ENCODE measurements at regions not wholly inside any gene's neighbourhood (a gene's known extent, or its start where the extent isn't known, plus 50 kb on each side); places are given as distances from the start of the nearest gene placed in this dataset.

GRCh38 chr11:71138737-71139425 lies 113.5 kb downstream of the SHANK2 start:
- Histone ChIP-seq H3K27ac (no peak overlapping the region), H3K9me3 (no peaks in the 10 kb centered on the region), H3K27me3 (no peaks in the 10 kb centered on the region), H3K4me3 (no peak overlapping the region), H3K36me3 (no peaks in the 10 kb centered on the region), H3K4me1 (peaks cover 0 to 2% of the 10 kb centered on the region in 2 donors)
- intact Hi-C loops (cut with DNase I), result no loop called here
- DNase-seq (ENCODE audit: low spot score in 2 of 2), result no peak
- no peak for TF ChIP-seq CTCF (IDR thresholded peaks at IDR 0.05)

GRCh38 chr11:71137376-71137775 lies 115.0 kb downstream of the SHANK2 start:
- Histone ChIP-seq H3K4me3 (no peak overlapping the region), H3K4me1 (peaks cover 0 to 2% of the 10 kb centered on the region in 2 donors), H3K9me3 (no peaks in the 10 kb centered on the region), H3K27me3 (no peaks in the 10 kb centered on the region), H3K36me3 (no peaks in the 10 kb centered on the region), H3K27ac (no peak overlapping the region)
- intact Hi-C loops (cut with DNase I), result no loop called here
- no peak for TF ChIP-seq CTCF (IDR thresholded peaks at IDR 0.05)
- no peak for DNase-seq (ENCODE audit: low spot score in 2 of 2)

- Histone ChIP-seq H3K27me3 (no peaks in the 10 kb centered on the region), H3K4me3 (no peak overlapping the region), H3K36me3 (no peaks in the 10 kb centered on the region), H3K27ac (no peak overlapping the region), H3K4me1 (peaks cover 0 to 2% of the 10 kb centered on the region in 2 donors), H3K9me3 (no peaks in the 10 kb centered on the region)
- no peak for DNase-seq (ENCODE audit: low spot score in 2 of 2)
- TF ChIP-seq CTCF (IDR thresholded peaks at IDR 0.05), result no peak
- intact Hi-C loops (cut with DNase I), result no loop called here
Observed at GRCh38 chr11:71136095-71136845, 116.1 kb downstream of the SHANK2 start.

GRCh38 chr11:71135112-71135511 lies 117.3 kb downstream of the SHANK2 start:
- Histone ChIP-seq H3K4me3 (no peak overlapping the region), H3K4me1 (peaks cover 0 to 2% of the 10 kb centered on the region in 2 donors), H3K9me3 (no peaks in the 10 kb centered on the region), H3K27ac (no peak overlapping the region), H3K36me3 (no peaks in the 10 kb centered on the region), H3K27me3 (no peaks in the 10 kb centered on the region)
- DNase-seq (ENCODE audit: low spot score in 2 of 2), result no peak
- TF ChIP-seq CTCF (IDR thresholded peaks at IDR 0.05), result no peak
- intact Hi-C loops (cut with DNase I), result no loop called here

- intact Hi-C loops (cut with DNase I), result no loop called here
- H3K4me3 ChIP-seq, result no peak overlapping the region
- no peak for DNase-seq (ENCODE audit: low spot score in 2 of 2)
- no peak for TF ChIP-seq CTCF (IDR thresholded peaks at IDR 0.05)
- no peaks in the 10 kb centered on the region for H3K9me3 ChIP-seq
- no peak overlapping the region for H3K27ac ChIP-seq
- no peaks in the 10 kb centered on the region for H3K27me3 ChIP-seq
- H3K4me1 ChIP-seq, result no peaks in the 10 kb centered on the region
- no peaks in the 10 kb centered on the region for H3K36me3 ChIP-seq
Observed at GRCh38 chr11:71133946-71134345, 118.4 kb downstream of the SHANK2 start.
